Neural progenitor cell (in vitro differentiated cells): ENCODE measurements at regions not wholly inside any gene's neighbourhood (a gene's known extent, or its start where the extent isn't known, plus 50 kb on each side); places are given as distances from the start of the nearest gene placed in this dataset.

Experiments
- CTCF ChIP-seq: fragments of 200-600 bp; sonication (generic); IDR thresholded peaks from 2 replicates; pipeline ENCODE4 v1.5.1; 2017; ENCODE audit warnings: antibody characterized with exemption, mild to moderate bottlenecking
- EZH2 ChIP-seq: fragments of 200-600 bp; sonication (generic); IDR thresholded peaks from 2 replicates; pipeline ENCODE4 v1.6.1; 2017; ENCODE audit warnings: antibody characterized with exemption, mild to moderate bottlenecking, moderate library complexity

GRCh38 chr5:6847870-6848269 is 134.6 kb downstream of the TENT4A start:
- no peak for TF ChIP-seq CTCF
- no peak for TF ChIP-seq EZH2
